ENCODE measurements at regions not wholly inside any gene's neighbourhood (a gene's known extent, or its start where the extent isn't known, plus 50 kb on each side); places are given as distances from the start of the nearest gene placed in this dataset.

DNA sequence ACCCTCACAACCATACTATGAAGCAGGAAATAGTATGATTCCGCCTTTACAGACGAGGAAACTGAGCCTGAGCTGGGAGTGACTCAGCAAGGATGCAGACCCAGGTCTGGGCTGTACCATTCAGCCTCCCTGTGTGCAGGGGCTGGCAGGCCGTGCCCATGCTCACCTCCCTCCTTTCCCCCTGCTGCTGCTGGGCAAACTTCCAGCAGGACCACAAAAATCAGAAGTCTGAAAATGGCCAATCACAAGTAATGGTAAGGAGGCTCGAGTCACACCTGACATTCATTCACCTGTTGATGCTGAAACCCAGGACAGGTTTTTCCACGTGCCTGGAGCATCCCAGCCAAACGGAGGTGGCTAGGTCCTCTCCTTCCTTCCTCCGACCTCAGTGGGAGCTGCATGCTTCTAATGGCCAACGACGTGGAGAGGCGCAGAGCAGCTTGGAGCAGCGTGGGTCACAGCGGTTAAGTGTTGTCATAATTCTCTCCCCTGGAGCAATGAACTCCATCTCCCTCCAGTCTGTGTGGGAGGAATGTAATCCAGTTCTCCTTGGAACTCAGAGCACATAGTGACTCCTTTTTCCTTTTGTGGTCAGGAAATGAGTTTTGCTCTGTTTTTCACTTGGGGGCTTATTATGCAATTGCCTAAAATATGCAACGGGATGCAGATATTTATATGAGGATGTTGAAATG, 371.7 kb downstream of the BCOR start (continued):
- TF ChIP-seq, protein P1, sequence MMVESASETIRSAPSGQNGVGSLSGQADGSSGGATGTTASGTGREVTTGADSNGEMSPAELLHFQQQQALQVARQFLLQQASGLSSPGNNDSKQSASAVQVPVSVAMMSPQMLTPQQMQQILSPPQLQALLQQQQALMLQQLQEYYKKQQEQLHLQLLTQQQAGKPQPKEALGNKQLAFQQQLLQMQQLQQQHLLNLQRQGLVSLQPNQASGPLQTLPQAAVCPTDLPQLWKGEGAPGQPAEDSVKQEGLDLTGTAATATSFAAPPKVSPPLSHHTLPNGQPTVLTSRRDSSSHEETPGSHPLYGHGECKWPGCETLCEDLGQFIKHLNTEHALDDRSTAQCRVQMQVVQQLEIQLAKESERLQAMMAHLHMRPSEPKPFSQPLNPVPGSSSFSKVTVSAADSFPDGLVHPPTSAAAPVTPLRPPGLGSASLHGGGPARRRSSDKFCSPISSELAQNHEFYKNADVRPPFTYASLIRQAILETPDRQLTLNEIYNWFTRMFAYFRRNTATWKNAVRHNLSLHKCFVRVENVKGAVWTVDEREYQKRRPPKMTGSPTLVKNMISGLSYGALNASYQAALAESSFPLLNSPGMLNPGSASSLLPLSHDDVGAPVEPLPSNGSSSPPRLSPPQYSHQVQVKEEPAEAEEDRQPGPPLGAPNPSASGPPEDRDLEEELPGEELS (CRISPR knock-in tag; IDR thresholded peaks at IDR 0.05; ENCODE audit: borderline replicate concordance) = no peak
- no peak for TF ChIP-seq CBX2 (IDR thresholded peaks at IDR 0.05; ENCODE audit: insufficient read depth, low read length, poor library complexity, severe bottlenecking)
- no peak for TF ChIP-seq NEUROD1 (IDR thresholded peaks at IDR 0.05; ENCODE audit: borderline replicate concordance, low read depth, low read length, partially characterized antibody)
- TF ChIP-seq, protein P2, sequence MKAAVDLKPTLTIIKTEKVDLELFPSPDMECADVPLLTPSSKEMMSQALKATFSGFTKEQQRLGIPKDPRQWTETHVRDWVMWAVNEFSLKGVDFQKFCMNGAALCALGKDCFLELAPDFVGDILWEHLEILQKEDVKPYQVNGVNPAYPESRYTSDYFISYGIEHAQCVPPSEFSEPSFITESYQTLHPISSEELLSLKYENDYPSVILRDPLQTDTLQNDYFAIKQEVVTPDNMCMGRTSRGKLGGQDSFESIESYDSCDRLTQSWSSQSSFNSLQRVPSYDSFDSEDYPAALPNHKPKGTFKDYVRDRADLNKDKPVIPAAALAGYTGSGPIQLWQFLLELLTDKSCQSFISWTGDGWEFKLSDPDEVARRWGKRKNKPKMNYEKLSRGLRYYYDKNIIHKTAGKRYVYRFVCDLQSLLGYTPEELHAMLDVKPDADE (conservative IDR thresholded peaks at IDR 0.05; ENCODE audit: control insufficient read depth, low read depth, low read length) = no peak
- TF ChIP-seq, protein P3, sequence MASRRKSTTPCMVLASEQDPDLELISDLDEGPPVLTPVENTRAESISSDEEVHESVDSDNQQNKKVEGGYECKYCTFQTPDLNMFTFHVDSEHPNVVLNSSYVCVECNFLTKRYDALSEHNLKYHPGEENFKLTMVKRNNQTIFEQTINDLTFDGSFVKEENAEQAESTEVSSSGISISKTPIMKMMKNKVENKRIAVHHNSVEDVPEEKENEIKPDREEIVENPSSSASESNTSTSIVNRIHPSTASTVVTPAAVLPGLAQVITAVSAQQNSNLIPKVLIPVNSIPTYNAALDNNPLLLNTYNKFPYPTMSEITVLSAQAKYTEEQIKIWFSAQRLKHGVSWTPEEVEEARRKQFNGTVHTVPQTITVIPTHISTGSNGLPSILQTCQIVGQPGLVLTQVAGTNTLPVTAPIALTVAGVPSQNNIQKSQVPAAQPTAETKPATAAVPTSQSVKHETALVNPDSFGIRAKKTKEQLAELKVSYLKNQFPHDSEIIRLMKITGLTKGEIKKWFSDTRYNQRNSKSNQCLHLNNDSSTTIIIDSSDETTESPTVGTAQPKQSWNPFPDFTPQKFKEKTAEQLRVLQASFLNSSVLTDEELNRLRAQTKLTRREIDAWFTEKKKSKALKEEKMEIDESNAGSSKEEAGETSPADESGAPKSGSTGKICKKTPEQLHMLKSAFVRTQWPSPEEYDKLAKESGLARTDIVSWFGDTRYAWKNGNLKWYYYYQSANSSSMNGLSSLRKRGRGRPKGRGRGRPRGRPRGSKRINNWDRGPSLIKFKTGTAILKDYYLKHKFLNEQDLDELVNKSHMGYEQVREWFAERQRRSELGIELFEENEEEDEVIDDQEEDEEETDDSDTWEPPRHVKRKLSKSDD (conservative IDR thresholded peaks at IDR 0.05; ENCODE audit: low read length) = no peak
- no peak for TF ChIP-seq RHOXF2B (CRISPR knock-in tag; conservative IDR thresholded peaks at IDR 0.05)
- TF ChIP-seq, protein P4, sequence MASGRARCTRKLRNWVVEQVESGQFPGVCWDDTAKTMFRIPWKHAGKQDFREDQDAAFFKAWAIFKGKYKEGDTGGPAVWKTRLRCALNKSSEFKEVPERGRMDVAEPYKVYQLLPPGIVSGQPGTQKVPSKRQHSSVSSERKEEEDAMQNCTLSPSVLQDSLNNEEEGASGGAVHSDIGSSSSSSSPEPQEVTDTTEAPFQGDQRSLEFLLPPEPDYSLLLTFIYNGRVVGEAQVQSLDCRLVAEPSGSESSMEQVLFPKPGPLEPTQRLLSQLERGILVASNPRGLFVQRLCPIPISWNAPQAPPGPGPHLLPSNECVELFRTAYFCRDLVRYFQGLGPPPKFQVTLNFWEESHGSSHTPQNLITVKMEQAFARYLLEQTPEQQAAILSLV (tag; IDR thresholded peaks at IDR 0.05) = no peak
- TF ChIP-seq SLC30A9 (CRISPR knock-in tag; IDR thresholded peaks at IDR 0.05) = no peak
- no peak for TF ChIP-seq MEIS2 (IDR thresholded peaks at IDR 0.05; ENCODE audit: partially characterized antibody)
- TF ChIP-seq TAF15 (IDR thresholded peaks at IDR 0.05; ENCODE audit: low read depth, low read length) = no peak
